Chondrocyte (in vitro differentiated cells): ENCODE measurements at regions not wholly inside any gene's neighbourhood (a gene's known extent, or its start where the extent isn't known, plus 50 kb on each side); places are given as distances from the start of the nearest gene placed in this dataset.

Experiments used
- DNase-seq: peaks from one replicate; pipeline ENCODE4 v3.0.0; 2021; ENCODE audit warnings: mixed read lengths, low spot score
- H3K27ac Mint-ChIP-seq: one replicate; pipeline ENCODE4 v1.8.0; 2021; ENCODE audit warnings: mild to moderate bottlenecking, moderate library complexity, mixed read lengths; ENCODE audit not compliant: unreplicated experiment
- H3K27me3 Mint-ChIP-seq: 2 replicates; pipeline ENCODE4 v1.8.0; 2021; ENCODE audit warnings: low read depth, mixed read lengths
- H3K36me3 Mint-ChIP-seq: 2 replicates; pipeline ENCODE4 v1.8.0; 2021; ENCODE audit warnings: low read depth, mixed read lengths
- H3K4me1 Mint-ChIP-seq: 2 replicates; pipeline ENCODE4 v1.8.0; 2021; ENCODE audit warnings: low read depth, mild to moderate bottlenecking, mixed read lengths
- H3K4me3 Mint-ChIP-seq: one replicate; pipeline ENCODE4 v1.8.0; 2021; ENCODE audit warnings: mild to moderate bottlenecking, moderate library complexity, mixed read lengths; ENCODE audit not compliant: unreplicated experiment
- H3K9me3 Mint-ChIP-seq: 2 replicates; pipeline ENCODE4 v1.8.0; 2021; ENCODE audit warnings: low read depth, mixed read lengths
- CTCF ChIP-seq: fragments of 200-600 bp; sonication (generic); IDR thresholded peaks from 2 replicates; pipeline ENCODE4 v1.5.0; 2021; ENCODE audit warnings: antibody characterized with exemption, mild to moderate bottlenecking, moderate library complexity

- no peaks in the 10 kb centered on the region for H3K36me3 Mint-ChIP-seq
These were observed 162.8 kb upstream of the ARX start for GRCh38 chrX:25178555-25178954.

GRCh38 chrX:25175743-25176142 lies 160.0 kb upstream of the ARX start:
- no peak for DNase-seq
- H3K36me3 Mint-ChIP-seq: no peaks in the 10 kb centered on the region
- H3K9me3 Mint-ChIP-seq: no peaks in the 10 kb centered on the region
- no peaks in the 10 kb centered on the region for H3K4me1 Mint-ChIP-seq
- H3K27ac Mint-ChIP-seq: no peak overlapping the region
- no peak overlapping the region for H3K4me3 Mint-ChIP-seq
- H3K27me3 Mint-ChIP-seq: peaks cover 26% of the 10 kb centered on the region
- TF ChIP-seq CTCF: no peak

More at GRCh38 chrX:25178555-25178954, 162.8 kb upstream of the ARX start:
- peaks cover 27% of the 10 kb centered on the region for H3K27me3 Mint-ChIP-seq
- H3K4me3 Mint-ChIP-seq: no peak overlapping the region
- H3K4me1 Mint-ChIP-seq: no peaks in the 10 kb centered on the region
- no peak for DNase-seq
- no peak overlapping the region for H3K27ac Mint-ChIP-seq
- TF ChIP-seq CTCF: no peak
- H3K9me3 Mint-ChIP-seq: no peaks in the 10 kb centered on the region

- H3K27me3 Mint-ChIP-seq: peaks cover 23% of the 10 kb centered on the region
- H3K4me3 Mint-ChIP-seq: no peak overlapping the region
- no peaks in the 10 kb centered on the region for H3K36me3 Mint-ChIP-seq
- DNase-seq: no peak
- no peak for TF ChIP-seq CTCF
- no peaks in the 10 kb centered on the region for H3K9me3 Mint-ChIP-seq
- H3K4me1 Mint-ChIP-seq: no peaks in the 10 kb centered on the region
- no peak overlapping the region for H3K27ac Mint-ChIP-seq
These were observed 159.4 kb upstream of the ARX start for GRCh38 chrX:25175171-25175570.

GRCh38 chrX:25166546-25166945 lies 150.8 kb upstream of the ARX start:
- Mint-ChIP-seq H3K4me1 (no peaks in the 10 kb centered on the region), H3K4me3 (no peak overlapping the region), H3K9me3 (no peaks in the 10 kb centered on the region), H3K36me3 (no peaks in the 10 kb centered on the region), H3K27me3 (peaks cover 35% of the 10 kb centered on the region), H3K27ac (no peak overlapping the region)
- no peak for DNase-seq
- TF ChIP-seq CTCF: no peak

- no peak overlapping the region for H3K27ac Mint-ChIP-seq
- no peaks in the 10 kb centered on the region for H3K4me1 Mint-ChIP-seq
- no peaks in the 10 kb centered on the region for H3K36me3 Mint-ChIP-seq
- no peak overlapping the region for H3K4me3 Mint-ChIP-seq
- no peak for TF ChIP-seq CTCF
- no peaks in the 10 kb centered on the region for H3K9me3 Mint-ChIP-seq
- peaks cover 38% of the 10 kb centered on the region for H3K27me3 Mint-ChIP-seq
- no peak for DNase-seq
These were observed 150.4 kb upstream of the ARX start for GRCh38 chrX:25166145-25166544.
